MCF 10A (cell line): ENCODE measurements at regions not wholly inside any gene's neighbourhood (a gene's known extent, or its start where the extent isn't known, plus 50 kb on each side); places are given as distances from the start of the nearest gene placed in this dataset.

ENCODE experiments used
- BruUV-seq: library from RNA; stranded (reverse); fragments of 400-500 nt; replicated peaks from 2 replicates; lab custom pipeline; 2021; lab: Mats Ljungman, UMichigan
- CTCF ChIA-PET: fragments of 300-600 bp; sonication (Branson Sonifier 250); formaldehyde crosslinking; extraction: SDS; loops from one replicate; lab custom pipeline; 2021; ENCODE audit warnings: antibody characterized with exemption, inconsistent platforms; lab: Yijun Ruan, JAX
- POLR2A ChIA-PET: fragments of 300-600, 350-650 bp; sonication (Branson Sonifier 250); formaldehyde crosslinking; extraction: SDS; loops from one replicate; lab custom pipeline; 2020; ENCODE audit warnings: antibody characterized with exemption, inconsistent platforms; lab: Yijun Ruan, JAX
- DNase-seq: peaks from one replicate; pipeline ENCODE4 v3.0.0-alpha.2; 2018; ENCODE audit not compliant: unreplicated experiment
- H3K27ac Mint-ChIP-seq: one replicate; pipeline ENCODE4 v1.8.0; 2022; ENCODE audit warnings: mild to moderate bottlenecking, low read depth, mixed read lengths; ENCODE audit not compliant: unreplicated experiment
- H3K27me3 Mint-ChIP-seq: one replicate; pipeline ENCODE4 v1.8.0; 2022; ENCODE audit warnings: mixed read lengths; ENCODE audit not compliant: insufficient read depth, unreplicated experiment
- H3K36me3 Mint-ChIP-seq: one replicate; pipeline ENCODE4 v1.8.0; 2022; ENCODE audit warnings: mild to moderate bottlenecking, moderate library complexity, mixed read lengths; ENCODE audit not compliant: insufficient read depth, unreplicated experiment
- H3K4me1 Mint-ChIP-seq: one replicate; pipeline ENCODE4 v1.8.0; 2022; ENCODE audit warnings: mixed read lengths; ENCODE audit not compliant: insufficient read depth, unreplicated experiment
- H3K4me3 Mint-ChIP-seq: one replicate; pipeline ENCODE4 v1.8.0; 2022; ENCODE audit warnings: mild to moderate bottlenecking, moderate library complexity, mixed read lengths; ENCODE audit not compliant: unreplicated experiment
- H3K9me3 Mint-ChIP-seq: one replicate; pipeline ENCODE4 v1.8.0; 2022; ENCODE audit warnings: mixed read lengths; ENCODE audit not compliant: unreplicated experiment
- CTCF ChIP-seq: fragments of 200-600 bp; IDR thresholded peaks from one replicate; pipeline ENCODE4 v1.8.0; 2022; ENCODE audit warnings: antibody characterized with exemption, mild to moderate bottlenecking; ENCODE audit not compliant: unreplicated experiment
- intact Hi-C: fragments of 100-400 bp; cut with micrococcal nuclease; formaldehyde crosslinking; loops from 2 replicates; pipeline ENCODE4 v1.14.1; 2022

GRCh38 chr11:47918882-47919495 is 61.4 kb upstream of the PTPRJ start:
- H3K9me3 Mint-ChIP-seq: no peaks in the 10 kb centered on the region
- H3K27me3 Mint-ChIP-seq: no peaks in the 10 kb centered on the region
- intact Hi-C loops: no loop called here
- no peak for TF ChIP-seq CTCF
- CTCF ChIA-PET: interaction anchor here (1.2 kb wide), 1 partner anchor 191 kb away, joined by 3 read pairs; no protein-coding TSS in a partner anchor
- DNase-seq: peak; percentile 47
- peaks cover 6% of the 10 kb centered on the region for H3K36me3 Mint-ChIP-seq
- H3K4me3 Mint-ChIP-seq: no peak overlapping the region
- H3K4me1 Mint-ChIP-seq: peaks cover 13% of the 10 kb centered on the region
- BruUV-seq: no TSS peak
- no peak overlapping the region for H3K27ac Mint-ChIP-seq
- POLR2A ChIA-PET: interaction anchor here (1.1 kb wide), 1 partner anchor 74 kb away, joined by 3 read pairs; no protein-coding TSS in a partner anchor

- no TSS peak for BruUV-seq
- POLR2A ChIA-PET: no interaction called here
Measured at GRCh38 chr11:47918370-47918690, 62.0 kb upstream of the PTPRJ start.

GRCh38 chr11:47917599-47918369 is 62.6 kb upstream of the PTPRJ start:
- ChIA-PET CTCF (interaction anchor here (0.6 kb wide), 1 partner anchor 642 kb away, joined by 5 read pairs; no protein-coding TSS in a partner anchor), POLR2A (no interaction called here)
- peak; percentile 50 for DNase-seq
- intact Hi-C loops: no loop called here
- Mint-ChIP-seq H3K27ac (no peak overlapping the region), H3K27me3 (no peaks in the 10 kb centered on the region), H3K9me3 (no peaks in the 10 kb centered on the region), H3K36me3 (peaks cover 6% of the 10 kb centered on the region), H3K4me3 (no peak overlapping the region), H3K4me1 (peaks cover 7% of the 10 kb centered on the region)
- TF ChIP-seq CTCF: no peak
- BruUV-seq: no TSS peak

More at GRCh38 chr11:47918370-47918690, 62.0 kb upstream of the PTPRJ start:
- DNase-seq: no peak
- intact Hi-C loops: no loop called here
- Mint-ChIP-seq H3K4me3 (no peak overlapping the region), H3K9me3 (no peaks in the 10 kb centered on the region), H3K4me1 (peaks cover 7% of the 10 kb centered on the region), H3K36me3 (peaks cover 6% of the 10 kb centered on the region), H3K27me3 (no peaks in the 10 kb centered on the region), H3K27ac (no peak overlapping the region)
- TF ChIP-seq CTCF: no peak
- CTCF ChIA-PET: no interaction called here

GRCh38 chr11:47916361-47916841 is 64.0 kb upstream of the PTPRJ start:
- no TSS peak for BruUV-seq

More at GRCh38 chr11:47916361-47916841, 64.0 kb upstream of the PTPRJ start:
- H3K36me3 Mint-ChIP-seq: peaks cover 3% of the 10 kb centered on the region
- DNase-seq: no peak
- CTCF ChIA-PET: interaction anchor here (0.5 to 1.6 kb wide), 4 partner anchors 19 to 286 kb away, joined by 3 to 4 read pairs (median 4); no protein-coding TSS in a partner anchor
- intact Hi-C loops: no loop called here
- peaks cover 7% of the 10 kb centered on the region for H3K4me1 Mint-ChIP-seq
- POLR2A ChIA-PET: no interaction called here
- no peak overlapping the region for H3K4me3 Mint-ChIP-seq
- H3K27ac Mint-ChIP-seq: no peak overlapping the region
- no peak for TF ChIP-seq CTCF
- no peaks in the 10 kb centered on the region for H3K9me3 Mint-ChIP-seq
- H3K27me3 Mint-ChIP-seq: no peaks in the 10 kb centered on the region
